ENCODE measurements at regions not wholly inside any gene's neighbourhood (a gene's known extent, or its start where the extent isn't known, plus 50 kb on each side); places are given as distances from the start of the nearest gene placed in this dataset.

DNA sequence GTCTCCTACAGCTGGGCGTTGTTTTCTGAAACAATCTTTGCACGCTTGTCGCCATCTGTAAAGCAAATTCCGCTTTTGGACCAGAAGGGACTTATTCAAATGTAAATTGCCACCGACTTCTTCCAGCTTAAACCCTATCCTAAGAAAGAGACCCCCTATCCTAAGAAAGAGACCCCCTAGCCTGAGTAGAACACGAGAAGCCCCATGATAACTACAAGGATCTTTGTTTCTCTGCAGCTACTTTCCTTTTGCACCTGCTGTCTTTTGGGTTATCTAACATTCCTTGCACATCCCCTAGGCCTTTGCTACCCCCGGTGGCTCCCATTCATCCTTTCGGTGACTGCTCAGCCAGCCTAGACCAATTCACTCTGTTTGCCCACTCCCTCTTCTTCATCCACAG lies 536.0 kb upstream of the PRKX start:
- Histone ChIP-seq H3K36me3 (no peaks in the 10 kb centered on the region), H3K4me1 (peaks cover 11% of the 10 kb centered on the region), H3K4me2 (no peak overlapping the region), H3K9me3 (no peaks in the 10 kb centered on the region), H3K4me3 (no peak overlapping the region), H3K27me3 (no peaks in the 10 kb centered on the region), H3K27ac (no peak overlapping the region), H4K20me1 (no peaks in the 10 kb centered on the region), H3K9ac (no peak overlapping the region)
- no peak for TF ChIP-seq Cebpa-rat (IDR thresholded peaks at IDR 0.05)

DNA sequence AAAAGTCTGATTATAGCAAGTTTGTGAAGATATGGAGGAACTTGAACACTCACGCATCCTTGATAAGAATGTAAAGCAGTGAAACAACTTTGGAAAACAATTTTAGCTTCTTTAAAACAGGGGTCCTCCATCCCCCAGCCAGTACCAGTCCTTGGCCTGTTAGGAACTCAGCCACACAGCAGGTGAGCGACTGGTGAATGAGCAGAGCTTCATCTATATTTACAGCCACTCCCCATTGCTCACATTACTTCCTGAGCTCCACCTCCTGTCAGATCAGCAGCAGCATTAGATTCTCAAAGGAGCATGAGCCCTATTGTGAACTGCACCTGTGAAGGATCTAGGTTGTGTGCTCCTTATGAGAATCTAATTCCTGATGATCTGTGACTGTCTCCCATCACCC lies 530.3 kb upstream of the PRKX start:
- no peaks in the 10 kb centered on the region for H4K20me1 ChIP-seq
- H3K36me3 ChIP-seq, result no peaks in the 10 kb centered on the region
- no peak overlapping the region for H3K27ac ChIP-seq
- no peak overlapping the region for H3K4me2 ChIP-seq
- H3K4me1 ChIP-seq, result peaks cover 22% of the 10 kb centered on the region
- peaks cover 32% of the 10 kb centered on the region for H3K9me3 ChIP-seq
- no peak overlapping the region for H3K4me3 ChIP-seq
- H3K9ac ChIP-seq, result no peak overlapping the region
- H3K27me3 ChIP-seq, result no peaks in the 10 kb centered on the region
- no peak for TF ChIP-seq Cebpa-rat (IDR thresholded peaks at IDR 0.05)

- Histone ChIP-seq H3K4me2 (peak overlapping the region; percentile 48), H3K27me3 (no peaks in the 10 kb centered on the region), H3K4me1 (peaks cover 22% of the 10 kb centered on the region), H3K36me3 (no peaks in the 10 kb centered on the region), H3K9me3 (peaks cover 35% of the 10 kb centered on the region), H4K20me1 (no peaks in the 10 kb centered on the region), H3K9ac (no peak overlapping the region), H3K27ac (peak overlapping the region; percentile 73), H3K4me3 (peak overlapping the region; percentile 50)
- no peak for TF ChIP-seq Cebpa-rat (IDR thresholded peaks at IDR 0.05)
These were observed 527.2 kb upstream of the PRKX start for GRCh38 chrX:4240541-4241194.

DNA sequence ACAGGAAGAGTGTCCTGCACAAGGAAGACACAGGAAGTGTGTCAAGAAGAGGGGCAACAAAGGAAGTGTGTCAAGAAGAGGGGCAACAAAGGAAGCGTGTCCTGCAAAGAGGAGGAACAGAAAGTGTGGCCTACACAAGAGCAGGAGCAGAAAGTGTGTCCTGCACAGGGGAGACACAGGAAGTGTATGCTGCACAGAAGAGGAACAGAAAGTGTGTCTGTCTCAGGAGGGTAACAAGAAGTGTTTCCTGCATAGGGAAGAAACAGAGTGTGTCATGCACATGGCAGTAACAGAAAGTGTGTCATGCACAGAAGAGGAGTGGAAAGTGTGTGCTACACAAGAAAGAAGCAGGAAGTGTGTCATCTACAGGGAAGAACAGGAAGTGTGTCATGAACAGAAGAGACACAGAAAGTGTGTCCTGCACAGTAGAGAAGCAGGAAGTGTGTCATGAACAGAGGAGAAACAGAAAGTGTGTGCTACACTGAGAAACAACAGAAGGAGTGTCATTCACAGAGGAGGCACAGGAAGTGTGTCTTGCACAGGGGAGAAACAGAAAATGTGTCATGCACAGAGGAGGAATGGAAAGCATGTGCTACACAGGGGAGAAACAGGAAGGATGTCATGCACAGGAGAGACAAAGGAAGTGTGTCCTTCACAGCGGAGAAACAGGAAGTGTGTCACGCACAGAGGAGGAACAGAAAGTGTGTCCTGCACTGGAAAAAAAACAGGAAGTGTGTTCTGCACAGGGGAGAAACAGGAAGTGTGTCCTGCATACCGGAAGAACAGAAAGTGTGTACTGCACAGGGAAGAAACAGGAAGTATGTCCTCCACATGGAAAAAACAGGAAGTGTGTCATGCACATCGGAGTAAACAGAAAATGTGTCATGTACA lies 526.4 kb upstream of the PRKX start:
- H3K9ac ChIP-seq, result no peak overlapping the region
- peak overlapping the region; percentile 50 for H3K4me3 ChIP-seq
- peaks cover 35% of the 10 kb centered on the region for H3K9me3 ChIP-seq
- H4K20me1 ChIP-seq, result no peaks in the 10 kb centered on the region
- H3K27ac ChIP-seq, result peak overlapping the region; percentile 73
- no peaks in the 10 kb centered on the region for H3K36me3 ChIP-seq
- H3K4me2 ChIP-seq, result peak overlapping the region; percentile 48
- H3K4me1 ChIP-seq, result peaks cover 22% of the 10 kb centered on the region
- no peaks in the 10 kb centered on the region for H3K27me3 ChIP-seq
- no peak for TF ChIP-seq Cebpa-rat (IDR thresholded peaks at IDR 0.05)

GRCh38 chrX:4238916-4239315 lies 525.5 kb upstream of the PRKX start:
- H4K20me1 ChIP-seq, result no peaks in the 10 kb centered on the region
- H3K36me3 ChIP-seq, result no peaks in the 10 kb centered on the region
- no peak overlapping the region for H3K4me3 ChIP-seq
- H3K27me3 ChIP-seq, result no peaks in the 10 kb centered on the region
- H3K9me3 ChIP-seq, result peaks cover 35% of the 10 kb centered on the region
- no peak overlapping the region for H3K9ac ChIP-seq
- H3K27ac ChIP-seq, result no peak overlapping the region; the same call in 1 of the 2 replicates
- TF ChIP-seq Cebpa-rat (IDR thresholded peaks at IDR 0.05), result no peak
- peaks cover 22% of the 10 kb centered on the region for H3K4me1 ChIP-seq
- H3K4me2 ChIP-seq, result no peak overlapping the region

DNA sequence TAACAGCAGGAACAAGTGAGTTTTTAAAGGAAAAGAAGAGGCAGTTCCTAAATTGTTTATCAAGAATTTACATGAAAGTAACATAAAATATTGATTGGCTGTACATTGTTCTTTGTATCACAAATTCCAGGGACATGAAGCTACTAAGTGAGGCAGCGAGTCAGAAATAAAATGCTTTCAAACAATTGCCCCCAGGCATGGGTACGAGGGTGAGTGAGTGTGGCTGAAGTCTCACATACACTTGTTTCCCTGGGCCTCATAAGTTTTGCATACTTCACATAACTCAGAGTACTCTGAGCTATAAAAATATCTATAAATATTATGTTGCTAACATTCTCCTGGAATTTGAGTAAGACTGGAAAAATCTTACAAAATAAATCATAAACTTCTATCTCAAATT lies 511.6 kb upstream of the PRKX start:
- H3K4me3 ChIP-seq, result no peak overlapping the region
- no peak for TF ChIP-seq Cebpa-rat (IDR thresholded peaks at IDR 0.05)
- H3K4me2 ChIP-seq, result no peak overlapping the region
- no peak overlapping the region for H3K27ac ChIP-seq
- no peaks in the 10 kb centered on the region for H3K4me1 ChIP-seq
- no peaks in the 10 kb centered on the region for H3K9me3 ChIP-seq
- H3K36me3 ChIP-seq, result no peaks in the 10 kb centered on the region
- H4K20me1 ChIP-seq, result no peaks in the 10 kb centered on the region
- no peak overlapping the region for H3K9ac ChIP-seq
- H3K27me3 ChIP-seq, result no peaks in the 10 kb centered on the region

GRCh38 chrX:4206941-4207340 lies 493.5 kb upstream of the PRKX start:
- Histone ChIP-seq H3K4me2 (no peak overlapping the region; the same call in 1 of the 2 replicates), H3K27ac (no peak overlapping the region), H3K27me3 (no peaks in the 10 kb centered on the region), H4K20me1 (no peaks in the 10 kb centered on the region), H3K4me3 (no peak overlapping the region), H3K4me1 (no peaks in the 10 kb centered on the region), H3K9me3 (no peaks in the 10 kb centered on the region), H3K36me3 (no peaks in the 10 kb centered on the region), H3K9ac (no peak overlapping the region)
- TF ChIP-seq Cebpa-rat (IDR thresholded peaks at IDR 0.05), result no peak

- no peak for TF ChIP-seq Cebpa-rat (IDR thresholded peaks at IDR 0.05)
- H3K9me3 ChIP-seq, result no peaks in the 10 kb centered on the region
- no peak overlapping the region for H3K4me2 ChIP-seq
- H4K20me1 ChIP-seq, result no peaks in the 10 kb centered on the region
- no peak overlapping the region for H3K9ac ChIP-seq
- no peaks in the 10 kb centered on the region for H3K27me3 ChIP-seq
- H3K4me3 ChIP-seq, result no peak overlapping the region
- H3K27ac ChIP-seq, result no peak overlapping the region
- H3K36me3 ChIP-seq, result no peaks in the 10 kb centered on the region
- H3K4me1 ChIP-seq, result no peaks in the 10 kb centered on the region
These were observed 484.5 kb upstream of the PRKX start for GRCh38 chrX:4197971-4198370.

GRCh38 chrX:4193500-4194155 lies 480.2 kb upstream of the PRKX start:
- Histone ChIP-seq H4K20me1 (no peaks in the 10 kb centered on the region), H3K4me3 (no peak overlapping the region), H3K4me2 (no peak overlapping the region), H3K9me3 (no peaks in the 10 kb centered on the region), H3K4me1 (no peaks in the 10 kb centered on the region), H3K27ac (no peak overlapping the region), H3K36me3 (no peaks in the 10 kb centered on the region), H3K27me3 (no peaks in the 10 kb centered on the region), H3K9ac (no peak overlapping the region)
- no peak for TF ChIP-seq Cebpa-rat (IDR thresholded peaks at IDR 0.05)

GRCh38 chrX:4186331-4186730 lies 472.9 kb upstream of the PRKX start:
- Histone ChIP-seq H3K27me3 (no peaks in the 10 kb centered on the region), H3K36me3 (no peaks in the 10 kb centered on the region), H3K4me3 (no peak overlapping the region), H3K9ac (no peak overlapping the region), H4K20me1 (no peaks in the 10 kb centered on the region), H3K4me2 (no peak overlapping the region), H3K27ac (no peak overlapping the region), H3K4me1 (no peaks in the 10 kb centered on the region), H3K9me3 (no peaks in the 10 kb centered on the region)
- TF ChIP-seq Cebpa-rat (IDR thresholded peaks at IDR 0.05), result no peak
